ENCODE measurements at regions not wholly inside any gene's neighbourhood (a gene's known extent, or its start where the extent isn't known, plus 50 kb on each side); places are given as distances from the start of the nearest gene placed in this dataset.

DNA sequence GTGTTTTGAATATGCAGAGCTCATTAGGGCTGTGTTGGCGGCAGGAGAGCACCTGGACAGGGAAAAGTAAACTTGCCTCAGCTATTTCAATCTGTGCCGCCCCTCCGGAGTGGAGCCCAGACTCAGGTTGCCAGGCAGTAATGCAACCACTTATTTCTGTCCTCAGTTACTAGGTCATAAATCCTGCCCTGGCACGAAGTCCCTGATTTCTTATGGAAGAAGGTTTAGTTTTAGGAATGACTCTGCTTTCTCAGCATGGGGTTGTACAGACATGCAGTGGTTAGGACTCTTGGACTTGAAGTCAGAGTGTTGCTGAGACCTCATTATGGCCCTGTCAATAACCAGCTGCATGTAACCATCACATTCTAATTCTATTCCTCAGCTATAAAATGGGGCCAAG, 98.3 kb upstream of the FGGY start:
- H3K9me2 ChIP-seq (replicated peaks; ENCODE audit: low read depth, low read length) = no peaks in the 10 kb centered on the region
- no peak for TF ChIP-seq EZH2phosphoT487 (IDR thresholded peaks at IDR 0.05; ENCODE audit: borderline replicate concordance)
- TF ChIP-seq CTCF (conservative IDR thresholded peaks at IDR 0.05; ENCODE audit: low read length) = no peak
- H3K79me2 ChIP-seq (ENCODE audit: insufficient read depth, low read length) = no peaks in the 10 kb centered on the region
- no peaks in the 10 kb centered on the region for H3K36me3 ChIP-seq (ENCODE audit: insufficient read depth, low read length)
- no peaks in the 10 kb centered on the region for H3K27me3 ChIP-seq (ENCODE audit: insufficient read depth, low read length, poor library complexity, severe bottlenecking)
- H3K4me2 ChIP-seq (ENCODE audit: low read depth, low read length, poor library complexity, severe bottlenecking) = no peak overlapping the region
- no peaks in the 10 kb centered on the region for H3F3A ChIP-seq (ENCODE audit: low read depth)
- no peak overlapping the region for H3K4me3 ChIP-seq (ENCODE audit: low read length, poor library complexity, severe bottlenecking)
- no peak overlapping the region for H2AFZ ChIP-seq (ENCODE audit: low read length)
- no peaks in the 10 kb centered on the region for H3K9me3 ChIP-seq (ENCODE audit: insufficient read depth, low read depth, low read length)
- no peaks in the 10 kb centered on the region for H4K20me1 ChIP-seq (ENCODE audit: insufficient read depth, low read length, poor library complexity, severe bottlenecking)
- no peaks in the 10 kb centered on the region for H3K4me1 ChIP-seq (ENCODE audit: insufficient read depth, low read length, poor library complexity, severe bottlenecking)
- no peak overlapping the region for H3K9ac ChIP-seq (ENCODE audit: low read depth, low read length, poor library complexity, severe bottlenecking)

GRCh38 chr1:59199147-59199546, 97.7 kb upstream of the FGGY start:
- Histone ChIP-seq H3K36me3 (ENCODE audit: insufficient read depth, low read length) (no peaks in the 10 kb centered on the region), H3K9me2 (replicated peaks; ENCODE audit: low read depth, low read length) (no peaks in the 10 kb centered on the region), H3K4me2 (ENCODE audit: low read depth, low read length, poor library complexity, severe bottlenecking) (no peak overlapping the region), H3K4me3 (ENCODE audit: low read length, poor library complexity, severe bottlenecking) (no peak overlapping the region), H3K27me3 (ENCODE audit: insufficient read depth, low read length, poor library complexity, severe bottlenecking) (no peaks in the 10 kb centered on the region), H3K9me3 (ENCODE audit: insufficient read depth, low read depth, low read length) (no peaks in the 10 kb centered on the region), H2AFZ (ENCODE audit: low read length) (no peak overlapping the region), H3K79me2 (ENCODE audit: insufficient read depth, low read length) (no peaks in the 10 kb centered on the region), H3F3A (ENCODE audit: low read depth) (no peaks in the 10 kb centered on the region), H4K20me1 (ENCODE audit: insufficient read depth, low read length, poor library complexity, severe bottlenecking) (no peaks in the 10 kb centered on the region), H3K4me1 (ENCODE audit: insufficient read depth, low read length, poor library complexity, severe bottlenecking) (peaks cover 1% of the 10 kb centered on the region), H3K9ac (ENCODE audit: low read depth, low read length, poor library complexity, severe bottlenecking) (no peak overlapping the region)
- no peak for TF ChIP-seq EZH2phosphoT487 (IDR thresholded peaks at IDR 0.05; ENCODE audit: borderline replicate concordance)
- no peak for TF ChIP-seq CTCF (conservative IDR thresholded peaks at IDR 0.05; ENCODE audit: low read length)

GRCh38 chr1:59199719-59200376, 97.0 kb upstream of the FGGY start:
- no peak overlapping the region for H2AFZ ChIP-seq (ENCODE audit: low read length)
- H4K20me1 ChIP-seq (ENCODE audit: insufficient read depth, low read length, poor library complexity, severe bottlenecking) = no peaks in the 10 kb centered on the region
- no peaks in the 10 kb centered on the region for H3K9me2 ChIP-seq (replicated peaks; ENCODE audit: low read depth, low read length)
- peaks cover 2% of the 10 kb centered on the region for H3K4me1 ChIP-seq (ENCODE audit: insufficient read depth, low read length, poor library complexity, severe bottlenecking)
- H3K36me3 ChIP-seq (ENCODE audit: insufficient read depth, low read length) = no peaks in the 10 kb centered on the region
- no peak overlapping the region for H3K4me3 ChIP-seq (ENCODE audit: low read length, poor library complexity, severe bottlenecking)
- no peaks in the 10 kb centered on the region for H3F3A ChIP-seq (ENCODE audit: low read depth)
- H3K9me3 ChIP-seq (ENCODE audit: insufficient read depth, low read depth, low read length) = no peaks in the 10 kb centered on the region; the same call in 1 of the 2 replicates
- no peaks in the 10 kb centered on the region for H3K27me3 ChIP-seq (ENCODE audit: insufficient read depth, low read length, poor library complexity, severe bottlenecking)
- no peaks in the 10 kb centered on the region for H3K79me2 ChIP-seq (ENCODE audit: insufficient read depth, low read length)
- no peak overlapping the region for H3K4me2 ChIP-seq (ENCODE audit: low read depth, low read length, poor library complexity, severe bottlenecking)
- no peak overlapping the region for H3K9ac ChIP-seq (ENCODE audit: low read depth, low read length, poor library complexity, severe bottlenecking)
- no peak for TF ChIP-seq CTCF (conservative IDR thresholded peaks at IDR 0.05; ENCODE audit: low read length)
- no peak for TF ChIP-seq EZH2phosphoT487 (IDR thresholded peaks at IDR 0.05; ENCODE audit: borderline replicate concordance)

Measured in Loucy (cell line).